ENCODE measurements at regions not wholly inside any gene's neighbourhood (a gene's known extent, or its start where the extent isn't known, plus 50 kb on each side); places are given as distances from the start of the nearest gene placed in this dataset.
A peak's percentile ranks its signal among the peaks of the same experiment; 100 is the strongest.

DNA sequence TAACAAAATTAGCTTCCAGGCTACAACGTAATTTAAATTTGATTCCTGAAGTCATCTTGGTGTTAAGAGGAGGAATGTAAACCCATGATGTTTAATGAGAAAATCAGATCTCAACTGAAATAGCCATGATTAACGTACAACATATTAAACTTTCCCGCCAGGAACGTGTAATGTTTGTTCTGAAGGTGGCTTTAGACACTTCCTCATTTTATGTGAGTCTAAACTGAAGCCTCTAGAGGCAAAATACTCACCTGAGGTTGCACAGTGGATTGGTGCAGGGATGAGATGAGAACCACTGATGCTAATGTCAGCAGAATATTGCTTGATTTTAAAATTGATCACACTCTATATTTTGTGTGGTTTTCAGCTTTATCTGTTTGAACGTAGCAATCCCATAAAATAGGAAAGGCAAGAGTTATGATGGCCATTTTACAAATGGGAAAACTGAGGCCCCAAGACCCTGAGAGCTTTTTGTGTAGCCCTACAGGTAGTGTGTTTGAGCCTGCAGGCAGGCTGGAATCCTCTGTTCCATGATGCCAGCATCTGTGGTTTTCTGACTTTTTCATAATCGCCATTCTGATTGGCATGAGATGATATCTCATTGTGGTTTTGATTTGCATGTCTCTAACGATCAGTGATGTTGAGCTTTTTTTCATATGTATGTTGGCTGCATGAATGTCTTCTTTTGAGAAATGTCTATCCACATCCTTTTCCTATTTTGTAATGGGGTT, 243.7 kb upstream of the BMPER start:
- TF ChIP-seq, protein P1, sequence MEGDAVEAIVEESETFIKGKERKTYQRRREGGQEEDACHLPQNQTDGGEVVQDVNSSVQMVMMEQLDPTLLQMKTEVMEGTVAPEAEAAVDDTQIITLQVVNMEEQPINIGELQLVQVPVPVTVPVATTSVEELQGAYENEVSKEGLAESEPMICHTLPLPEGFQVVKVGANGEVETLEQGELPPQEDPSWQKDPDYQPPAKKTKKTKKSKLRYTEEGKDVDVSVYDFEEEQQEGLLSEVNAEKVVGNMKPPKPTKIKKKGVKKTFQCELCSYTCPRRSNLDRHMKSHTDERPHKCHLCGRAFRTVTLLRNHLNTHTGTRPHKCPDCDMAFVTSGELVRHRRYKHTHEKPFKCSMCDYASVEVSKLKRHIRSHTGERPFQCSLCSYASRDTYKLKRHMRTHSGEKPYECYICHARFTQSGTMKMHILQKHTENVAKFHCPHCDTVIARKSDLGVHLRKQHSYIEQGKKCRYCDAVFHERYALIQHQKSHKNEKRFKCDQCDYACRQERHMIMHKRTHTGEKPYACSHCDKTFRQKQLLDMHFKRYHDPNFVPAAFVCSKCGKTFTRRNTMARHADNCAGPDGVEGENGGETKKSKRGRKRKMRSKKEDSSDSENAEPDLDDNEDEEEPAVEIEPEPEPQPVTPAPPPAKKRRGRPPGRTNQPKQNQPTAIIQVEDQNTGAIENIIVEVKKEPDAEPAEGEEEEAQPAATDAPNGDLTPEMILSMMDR (IDR thresholded peaks at IDR 0.05), result no peak
- peaks cover 4% of the 10 kb centered on the region for H3K36me3 Mint-ChIP-seq (ENCODE audit: low read depth)
- no peaks in the 10 kb centered on the region for H3K27me3 Mint-ChIP-seq (ENCODE audit: low read depth)

DNA sequence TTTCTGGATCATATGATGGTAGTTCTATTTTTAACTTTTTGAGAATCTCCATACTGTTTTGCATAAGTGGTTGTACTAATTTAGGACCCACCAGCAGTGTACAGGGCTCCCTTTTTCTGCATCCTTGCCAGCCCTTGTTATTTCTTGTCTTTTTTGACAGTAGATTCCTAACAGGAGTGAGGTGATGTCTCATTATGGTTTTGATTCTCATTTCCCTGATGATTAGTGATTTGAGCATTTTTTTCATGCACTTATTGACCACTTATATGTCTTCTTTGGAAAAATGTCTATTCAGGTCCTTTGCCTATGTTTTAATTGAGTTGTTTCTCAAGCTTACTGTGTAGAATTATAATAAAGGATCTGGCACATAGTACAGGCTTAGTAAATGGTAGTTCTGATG, 238.8 kb upstream of the BMPER start:
- no peak for DNase-seq (ENCODE audit: low spot score)
- TF ChIP-seq, protein P1 (IDR thresholded peaks at IDR 0.05), result no peak
- Mint-ChIP-seq H3K36me3 (ENCODE audit: low read depth) (peaks cover 4% of the 10 kb centered on the region), H3K27me3 (ENCODE audit: low read depth) (no peaks in the 10 kb centered on the region), H3K4me3 (ENCODE audit: unreplicated experiment) (no peak overlapping the region), H3K9me3 (ENCODE audit: low read depth) (peaks cover 5% of the 10 kb centered on the region), H3K4me1 (ENCODE audit: low read depth) (peaks cover 16% of the 10 kb centered on the region), H3K27ac (ENCODE audit: unreplicated experiment) (no peak overlapping the region)

More for the DNA sequence above, 243.7 kb upstream of the BMPER start:
- Mint-ChIP-seq H3K9me3 (ENCODE audit: low read depth) (peaks cover 5% of the 10 kb centered on the region), H3K4me3 (ENCODE audit: unreplicated experiment) (no peak overlapping the region), H3K4me1 (ENCODE audit: low read depth) (no peaks in the 10 kb centered on the region), H3K27ac (ENCODE audit: unreplicated experiment) (no peak overlapping the region)
- no peak for DNase-seq (ENCODE audit: low spot score)

DNA sequence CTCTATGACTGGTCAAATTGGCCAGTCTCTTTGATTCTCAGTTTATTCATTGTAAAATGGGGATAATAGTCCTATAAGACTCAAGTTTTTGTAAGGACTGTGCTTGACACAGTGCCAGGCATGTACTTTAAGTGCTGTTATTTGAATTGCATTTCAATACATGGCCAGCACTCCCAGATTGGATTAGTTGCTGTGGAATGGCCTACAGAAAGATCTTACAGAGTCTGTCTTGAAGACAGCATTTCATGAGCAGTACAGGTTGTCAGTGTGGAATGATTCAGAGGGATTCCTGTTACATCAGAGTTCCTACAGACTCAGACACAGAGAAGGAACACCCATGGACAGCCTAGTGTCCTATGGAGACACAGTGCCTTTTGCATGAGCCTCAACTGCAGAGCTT, 238.1 kb upstream of the BMPER start:
- no peak for DNase-seq (ENCODE audit: low spot score)
- Mint-ChIP-seq H3K4me1 (ENCODE audit: low read depth) (peaks cover 22% of the 10 kb centered on the region), H3K9me3 (ENCODE audit: low read depth) (peaks cover 5% of the 10 kb centered on the region), H3K27me3 (ENCODE audit: low read depth) (no peaks in the 10 kb centered on the region), H3K4me3 (ENCODE audit: unreplicated experiment) (no peak overlapping the region), H3K27ac (ENCODE audit: unreplicated experiment) (no peak overlapping the region), H3K36me3 (ENCODE audit: low read depth) (peaks cover 4% of the 10 kb centered on the region)
- TF ChIP-seq, protein P1 (IDR thresholded peaks at IDR 0.05), result no peak

DNA sequence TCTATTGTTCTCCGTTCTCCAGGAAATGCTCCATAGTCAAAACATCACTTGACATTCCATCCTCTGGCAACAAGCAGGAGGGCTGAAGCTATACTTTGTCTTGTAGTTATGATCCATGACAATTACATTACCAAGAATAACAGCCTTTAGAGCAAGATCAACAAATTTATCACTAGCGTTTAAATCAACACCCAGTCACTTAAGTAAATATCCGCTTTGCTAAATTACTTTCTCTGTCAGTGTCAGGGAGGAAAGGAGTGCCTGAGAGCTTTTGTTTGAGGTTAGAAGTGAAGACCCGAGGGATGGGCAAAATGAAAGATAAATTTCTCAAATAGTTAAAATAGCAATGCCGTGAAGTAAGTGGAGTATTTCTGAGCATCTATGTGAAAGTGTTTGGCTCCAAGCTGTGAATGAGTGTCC, 236.1 kb upstream of the BMPER start:
- Mint-ChIP-seq H3K27me3 (ENCODE audit: low read depth) (no peaks in the 10 kb centered on the region), H3K9me3 (ENCODE audit: low read depth) (peaks cover 5% of the 10 kb centered on the region)

DNA sequence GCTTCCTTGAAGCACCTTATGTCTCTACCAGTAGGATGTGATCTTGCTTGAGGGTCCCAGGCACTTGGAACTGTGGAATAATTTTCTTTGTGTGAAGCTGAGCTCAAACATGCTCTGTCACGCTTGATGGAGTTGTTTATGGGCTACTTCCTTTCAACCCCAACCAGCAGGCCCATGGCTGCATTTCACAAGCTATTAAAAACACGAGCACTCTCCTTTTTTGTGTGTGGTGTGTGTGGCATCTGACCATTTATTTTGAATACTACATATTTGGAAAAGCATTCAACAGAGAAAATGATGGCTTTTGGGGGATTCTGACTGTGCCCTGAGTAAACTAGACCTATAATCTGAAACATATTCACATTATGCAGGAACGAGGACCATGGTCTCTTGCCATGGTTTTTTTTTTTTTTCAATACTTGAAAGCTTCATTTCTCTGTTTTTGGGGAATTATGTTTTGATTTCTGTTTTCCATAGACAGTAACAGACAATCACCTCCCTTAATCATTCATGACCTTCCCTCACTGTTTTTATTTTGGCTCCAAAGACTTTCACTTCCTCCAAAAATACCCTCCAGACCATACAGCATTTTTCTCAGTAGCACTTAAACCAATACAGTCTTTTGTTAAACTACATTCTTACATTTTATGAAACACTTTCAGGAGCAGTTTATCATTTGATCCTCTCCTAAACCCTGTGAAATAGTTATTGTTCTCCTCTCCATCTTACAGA, 233.6 kb upstream of the BMPER start:
- no peaks in the 10 kb centered on the region for H3K9me3 Mint-ChIP-seq (ENCODE audit: low read depth)

More for the DNA sequence above, 236.1 kb upstream of the BMPER start:
- peaks cover 3% of the 10 kb centered on the region for H3K36me3 Mint-ChIP-seq (ENCODE audit: low read depth)
- peaks cover 22% of the 10 kb centered on the region for H3K4me1 Mint-ChIP-seq (ENCODE audit: low read depth)
- H3K4me3 Mint-ChIP-seq (ENCODE audit: unreplicated experiment), result peak overlapping the region; percentile 5
- TF ChIP-seq, protein P1 (IDR thresholded peaks at IDR 0.05), result no peak
- no peak for DNase-seq (ENCODE audit: low spot score)
- H3K27ac Mint-ChIP-seq (ENCODE audit: unreplicated experiment), result peak overlapping the region; percentile 69

More for the DNA sequence above, 233.6 kb upstream of the BMPER start:
- TF ChIP-seq, protein P1 (IDR thresholded peaks at IDR 0.05), result no peak
- Mint-ChIP-seq H3K36me3 (ENCODE audit: low read depth) (no peaks in the 10 kb centered on the region), H3K4me1 (ENCODE audit: low read depth) (peaks cover 22% of the 10 kb centered on the region), H3K4me3 (ENCODE audit: unreplicated experiment) (no peak overlapping the region), H3K27me3 (ENCODE audit: low read depth) (no peaks in the 10 kb centered on the region), H3K27ac (ENCODE audit: unreplicated experiment) (no peak overlapping the region)
- DNase-seq (ENCODE audit: low spot score), result no peak

Data from chondrocyte (in vitro differentiated cells).